GM12878 (cell line): ENCODE measurements at regions not wholly inside any gene's neighbourhood (a gene's known extent, or its start where the extent isn't known, plus 50 kb on each side); places are given as distances from the start of the nearest gene placed in this dataset.

Source experiments
- ATAC-seq: fragments of 200-7000 bp; cut with Tn5 transposase; 3 replicates; pipeline ENCODE4 v1.9.1; 2020; ENCODE audit warnings: mild to moderate bottlenecking, moderate library complexity
- BruUV-seq: library from RNA; stranded (reverse); fragments of 400-500 nt; replicated peaks from 2 replicates; lab custom pipeline; 2021; lab: Mats Ljungman, UMichigan
- CTCF ChIA-PET: fragments of 300-600 bp; sonication (Branson Sonifier 250); formaldehyde crosslinking; extraction: SDS; loops from one replicate; lab custom pipeline; 2021; ENCODE audit warnings: inconsistent platforms; lab: Yijun Ruan, JAX
- POLR2A ChIA-PET: fragments of 350-600 bp; formaldehyde crosslinking; extraction: SDS; loops from one replicate; lab custom pipeline; 2021; ENCODE audit warnings: inconsistent platforms; lab: Charles Lee
- RAD21 ChIA-PET: fragments of 300-600 bp; sonication (Branson Sonifier 250); formaldehyde crosslinking; loops from one replicate; lab custom pipeline; 2023; ENCODE audit warnings: antibody characterized with exemption; ENCODE audit not compliant: unreplicated experiment; lab: Charles Lee
- SMC1A ChIA-PET: fragments of 300-600 bp; sonication (Branson Sonifier 250); formaldehyde crosslinking; loops from one replicate; lab custom pipeline; 2023; ENCODE audit not compliant: unreplicated experiment, uncharacterized antibody; lab: Charles Lee
- DNase-seq: peaks from one replicate; pipeline ENCODE4 v3.0.0-alpha.2; 2011; ENCODE audit warnings: low read depth, low spot score
- FAIRE-seq: peaks from 3 replicates; lab custom pipeline; 2011; peaks lifted over from hg19 to GRCh38; lab: Jason Lieb, UNC
- H2AFZ ChIP-seq: 2 replicates; pipeline ENCODE4 v1.6.0; 2011; ENCODE audit warnings: low read depth, low read length, control low read depth; ENCODE audit not compliant: control insufficient read depth
- H3K27ac ChIP-seq: 2 replicates; pipeline ENCODE4 v1.5.1; 2011; ENCODE audit warnings: control low read depth; ENCODE audit not compliant: control insufficient read depth, insufficient read depth
- H3K27me3 ChIP-seq, 2 experiments: replicated peaks in 1 of 2; 2 replicates each; pipeline versions ENCODE4 v1.6.0 to v1.6.1; 2011; ENCODE audit warnings: low read length in 1 of 2; ENCODE audit not compliant: control insufficient read depth in 2 of 2, insufficient read depth in 2 of 2
- H3K36me3 ChIP-seq, 2 experiments: 2 replicates each; pipeline ENCODE4 v1.5.1; 2011; ENCODE audit warnings: low read length in 1 of 2; ENCODE audit not compliant: control insufficient read depth in 2 of 2, insufficient read depth in 2 of 2
- H3K4me1 ChIP-seq: 2 replicates; pipeline ENCODE4 v1.6.1; 2011; ENCODE audit warnings: mild to moderate bottlenecking, low read length, moderate library complexity, mixed read lengths; ENCODE audit not compliant: control insufficient read depth, insufficient read depth
- H3K4me2 ChIP-seq: 2 replicates; pipeline ENCODE4 v1.6.0; 2011; ENCODE audit warnings: control low read depth; ENCODE audit not compliant: control insufficient read depth, insufficient read depth
- H3K4me3 ChIP-seq: fragments of 200-600 bp; sonication (generic); 2 replicates; pipeline ENCODE4 v1.5.1; 2016
- H3K79me2 ChIP-seq: 2 replicates; pipeline ENCODE4 v1.6.0; 2011; ENCODE audit warnings: low read length; ENCODE audit not compliant: control insufficient read depth, insufficient read depth
- H3K9ac ChIP-seq: 2 replicates; pipeline ENCODE4 v1.8.0; 2011; ENCODE audit warnings: low read length, control low read depth, mixed read lengths; ENCODE audit not compliant: control insufficient read depth, insufficient read depth
- H3K9me3 ChIP-seq: replicated peaks from 3 replicates; pipeline ENCODE4 v1.5.1; 2011; ENCODE audit warnings: mild to moderate bottlenecking, low read length; ENCODE audit not compliant: control insufficient read depth, insufficient read depth
- H4K20me1 ChIP-seq: 2 replicates; pipeline ENCODE4 v1.6.0; 2011; ENCODE audit not compliant: control insufficient read depth, insufficient read depth
- BHLHE40 ChIP-seq, 2 experiments: fragments of 450-650 bp in 1 of 2; IDR thresholded peaks; 2 replicates each; pipeline ENCODE4 v1.6.1; 2011 to 2017; ENCODE audit warnings: low read depth in 2 of 2, borderline replicate concordance in 1 of 2, improper control_type of control experiment in 1 of 2, low read length in 1 of 2, mild to moderate bottlenecking in 1 of 2
- CBX3 ChIP-seq: fragments of 200-600 bp; sonication (generic); IDR thresholded peaks from 2 replicates; pipeline ENCODE4 v1.6.1; 2016; ENCODE audit warnings: low read depth, borderline replicate concordance
- E4F1 ChIP-seq: fragments of 450-650 bp; IDR thresholded peaks from 2 replicates; pipeline ENCODE4 v1.6.1; 2018; ENCODE audit warnings: borderline replicate concordance, mild to moderate bottlenecking; ENCODE audit not compliant: partially characterized antibody
- ETV6 ChIP-seq, 2 experiments: fragments of 450-650 bp in 1 of 2; IDR thresholded peaks in 1 of 2; conservative IDR thresholded peaks in 1 of 2; 2 replicates each; pipeline ENCODE4 v1.6.1; 2014; ENCODE audit warnings: antibody characterized with exemption in 1 of 2, borderline replicate concordance in 1 of 2, low read depth in 1 of 2, mild to moderate bottlenecking in 1 of 2, moderate library complexity in 1 of 2
- FOXM1 ChIP-seq: IDR thresholded peaks from 2 replicates; pipeline ENCODE4 v1.6.1; 2012; ENCODE audit warnings: low read depth, mild to moderate bottlenecking, inconsistent platforms, low read length, moderate library complexity
- MYB ChIP-seq: fragments of 150-350 bp; IDR thresholded peaks from 2 replicates; pipeline ENCODE4 v1.6.1; 2014; ENCODE audit warnings: mild to moderate bottlenecking, low read depth, low read length, borderline replicate concordance
- NFYA ChIP-seq: IDR thresholded peaks from 2 replicates; pipeline ENCODE4 v1.6.1; 2011; ENCODE audit warnings: low read depth, mild to moderate bottlenecking, low read length, improper control_type of control experiment, borderline replicate concordance
- PAX5 ChIP-seq: IDR thresholded peaks from 2 replicates; pipeline ENCODE4 v1.6.1; 2011; ENCODE audit warnings: low read depth, low read length, borderline replicate concordance
- SMAD5 ChIP-seq: IDR thresholded peaks from 2 replicates; pipeline ENCODE4 v1.6.1; 2016; ENCODE audit warnings: antibody characterized with exemption, low read depth
- TCF12 ChIP-seq: IDR thresholded peaks from 2 replicates; pipeline ENCODE4 v1.6.1; 2011; ENCODE audit warnings: low read depth, mild to moderate bottlenecking, low read length
- ZNF622 ChIP-seq: fragments of 450-650 bp; IDR thresholded peaks from 2 replicates; pipeline ENCODE4 v1.6.1; 2017; ENCODE audit warnings: mild to moderate bottlenecking, inconsistent platforms
- WGBS: methylation state at CpG from one replicate; pipeline ENCODE4 v1.1.6; 2016; ENCODE audit warnings: low lambda C conversion rate; ENCODE audit not compliant: insufficient replicate concordance, insufficient coverage; ENCODE audit errors: missing lambda C conversion rate; 5-methylcytosine and 5-hydroxymethylcytosine counted together
- in situ Hi-C: fragments of 300-500 bp; cut with MboI; formaldehyde crosslinking; loops from 9 replicates; pipeline ENCODE4 v1.14.3; 2018; ENCODE audit warnings: mixed read lengths
- intact Hi-C: fragments of 100-400 bp; cut with micrococcal nuclease; formaldehyde crosslinking; loops from one replicate; pipeline ENCODE4 v1.14.2; 2022; ENCODE audit not compliant: unreplicated experiment
- TF ChIP-seq, protein P1 (sequence below): fragments of 450-650 bp; IDR thresholded peaks from 2 replicates; pipeline ENCODE4 v1.6.1; 2017; ENCODE audit warnings: mild to moderate bottlenecking, low read depth, inconsistent platforms; ENCODE audit not compliant: poor library complexity, severe bottlenecking
- TF ChIP-seq, protein P2 (sequence below): fragments of 450-650 bp; IDR thresholded peaks from 2 replicates; pipeline ENCODE4 v1.6.1; 2017; ENCODE audit warnings: mild to moderate bottlenecking
- TF ChIP-seq, protein P3 (sequence below): IDR thresholded peaks from 2 replicates; pipeline ENCODE4 v1.6.1; 2012; ENCODE audit warnings: low read length, inconsistent platforms

DNA sequence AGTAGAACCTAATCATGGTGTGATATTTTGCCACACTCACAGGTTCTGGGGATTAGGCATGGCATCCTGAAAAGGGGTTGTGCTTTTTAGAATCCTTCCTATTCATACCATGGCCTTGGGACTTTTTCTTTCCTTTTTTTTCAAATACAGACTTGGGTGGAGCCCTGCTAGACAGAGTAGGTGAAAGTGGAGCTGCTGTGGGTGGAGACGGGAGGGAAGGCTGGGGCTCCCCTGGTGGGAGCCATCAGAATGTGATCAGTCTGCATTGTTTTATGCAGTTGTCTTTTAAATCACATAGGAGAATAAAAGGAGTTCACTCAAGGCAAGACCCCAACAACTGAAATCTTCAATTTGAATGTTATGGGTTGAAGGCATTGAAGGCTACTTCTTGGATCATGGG, 130.2 kb downstream of the VAPA start:
- H2AFZ ChIP-seq, result no peak overlapping the region
- no peaks in the 10 kb centered on the region for H3K9me3 ChIP-seq
- no peaks in the 10 kb centered on the region for H4K20me1 ChIP-seq
- H3K9ac ChIP-seq, result no peak overlapping the region
- H3K4me1 ChIP-seq, result no peaks in the 10 kb centered on the region
- POLR2A ChIA-PET, result no interaction called here
- no peaks in the 10 kb centered on the region for H3K36me3 ChIP-seq
- in situ Hi-C loops, result no loop called here
- SMC1A ChIA-PET, result interaction anchor here (1.3 kb wide), 1 partner anchor 72 kb away, joined by 4 read pairs; no protein-coding TSS in a partner anchor
- RAD21 ChIA-PET, result no interaction called here
- intact Hi-C loops, result no loop called here
- CTCF ChIA-PET, result no interaction called here
- BruUV-seq, result no TSS peak
- no peak overlapping the region for H3K4me3 ChIP-seq
- H3K79me2 ChIP-seq, result no peaks in the 10 kb centered on the region
- no peak overlapping the region for H3K4me2 ChIP-seq
- peaks cover 0 to 3% of the 10 kb centered on the region in 2 experiments; a peak in 2 of 4 replicates for H3K27me3 ChIP-seq
- 0% methylated on average over 1 of the region's 1 CpG for WGBS
- no peak for DNase-seq
- no peak for FAIRE-seq
- ATAC-seq, result no peak
- H3K27ac ChIP-seq, result no peak overlapping the region
- TF ChIP-seq, protein P1, sequence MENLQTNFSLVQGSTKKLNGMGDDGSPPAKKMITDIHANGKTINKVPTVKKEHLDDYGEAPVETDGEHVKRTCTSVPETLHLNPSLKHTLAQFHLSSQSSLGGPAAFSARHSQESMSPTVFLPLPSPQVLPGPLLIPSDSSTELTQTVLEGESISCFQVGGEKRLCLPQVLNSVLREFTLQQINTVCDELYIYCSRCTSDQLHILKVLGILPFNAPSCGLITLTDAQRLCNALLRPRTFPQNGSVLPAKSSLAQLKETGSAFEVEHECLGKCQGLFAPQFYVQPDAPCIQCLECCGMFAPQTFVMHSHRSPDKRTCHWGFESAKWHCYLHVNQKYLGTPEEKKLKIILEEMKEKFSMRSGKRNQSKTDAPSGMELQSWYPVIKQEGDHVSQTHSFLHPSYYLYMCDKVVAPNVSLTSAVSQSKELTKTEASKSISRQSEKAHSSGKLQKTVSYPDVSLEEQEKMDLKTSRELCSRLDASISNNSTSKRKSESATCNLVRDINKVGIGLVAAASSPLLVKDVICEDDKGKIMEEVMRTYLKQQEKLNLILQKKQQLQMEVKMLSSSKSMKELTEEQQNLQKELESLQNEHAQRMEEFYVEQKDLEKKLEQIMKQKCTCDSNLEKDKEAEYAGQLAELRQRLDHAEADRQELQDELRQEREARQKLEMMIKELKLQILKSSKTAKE, result no peak
- TF ChIP-seq, protein P2, sequence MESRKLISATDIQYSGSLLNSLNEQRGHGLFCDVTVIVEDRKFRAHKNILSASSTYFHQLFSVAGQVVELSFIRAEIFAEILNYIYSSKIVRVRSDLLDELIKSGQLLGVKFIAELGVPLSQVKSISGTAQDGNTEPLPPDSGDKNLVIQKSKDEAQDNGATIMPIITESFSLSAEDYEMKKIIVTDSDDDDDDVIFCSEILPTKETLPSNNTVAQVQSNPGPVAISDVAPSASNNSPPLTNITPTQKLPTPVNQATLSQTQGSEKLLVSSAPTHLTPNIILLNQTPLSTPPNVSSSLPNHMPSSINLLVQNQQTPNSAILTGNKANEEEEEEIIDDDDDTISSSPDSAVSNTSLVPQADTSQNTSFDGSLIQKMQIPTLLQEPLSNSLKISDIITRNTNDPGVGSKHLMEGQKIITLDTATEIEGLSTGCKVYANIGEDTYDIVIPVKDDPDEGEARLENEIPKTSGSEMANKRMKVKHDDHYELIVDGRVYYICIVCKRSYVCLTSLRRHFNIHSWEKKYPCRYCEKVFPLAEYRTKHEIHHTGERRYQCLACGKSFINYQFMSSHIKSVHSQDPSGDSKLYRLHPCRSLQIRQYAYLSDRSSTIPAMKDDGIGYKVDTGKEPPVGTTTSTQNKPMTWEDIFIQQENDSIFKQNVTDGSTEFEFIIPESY, result no peak
- TF ChIP-seq FOXM1 (no peak), MYB (no peak), TCF12 (no peak), E4F1 (no peak), NFYA (no peak), PAX5 (no peak), ETV6 (conservative IDR thresholded peaks at IDR 0.05 in 1 of 2, IDR thresholded peaks at IDR 0.05 in 1 of 2; ENCODE audit: borderline replicate concordance in 1 of 2, low read depth in 1 of 2) (no peak), BHLHE40 (IDR thresholded peaks at IDR 0.05; ENCODE audit: borderline replicate concordance in 1 of 2, low read depth in 2 of 2, low read length in 1 of 2) (no peak), ZNF622 (no peak), SMAD5 (no peak), CBX3 (no peak)
- TF ChIP-seq, protein P3, sequence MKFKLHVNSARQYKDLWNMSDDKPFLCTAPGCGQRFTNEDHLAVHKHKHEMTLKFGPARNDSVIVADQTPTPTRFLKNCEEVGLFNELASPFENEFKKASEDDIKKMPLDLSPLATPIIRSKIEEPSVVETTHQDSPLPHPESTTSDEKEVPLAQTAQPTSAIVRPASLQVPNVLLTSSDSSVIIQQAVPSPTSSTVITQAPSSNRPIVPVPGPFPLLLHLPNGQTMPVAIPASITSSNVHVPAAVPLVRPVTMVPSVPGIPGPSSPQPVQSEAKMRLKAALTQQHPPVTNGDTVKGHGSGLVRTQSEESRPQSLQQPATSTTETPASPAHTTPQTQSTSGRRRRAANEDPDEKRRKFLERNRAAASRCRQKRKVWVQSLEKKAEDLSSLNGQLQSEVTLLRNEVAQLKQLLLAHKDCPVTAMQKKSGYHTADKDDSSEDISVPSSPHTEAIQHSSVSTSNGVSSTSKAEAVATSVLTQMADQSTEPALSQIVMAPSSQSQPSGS, result no peak
